ENCODE measurements at regions not wholly inside any gene's neighbourhood (a gene's known extent, or its start where the extent isn't known, plus 50 kb on each side); places are given as distances from the start of the nearest gene placed in this dataset.

GRCh38 chr1:82923931-82924330 is 1075.0 kb downstream of the TTLL7 start:
- no peak for DNase-seq

DNA sequence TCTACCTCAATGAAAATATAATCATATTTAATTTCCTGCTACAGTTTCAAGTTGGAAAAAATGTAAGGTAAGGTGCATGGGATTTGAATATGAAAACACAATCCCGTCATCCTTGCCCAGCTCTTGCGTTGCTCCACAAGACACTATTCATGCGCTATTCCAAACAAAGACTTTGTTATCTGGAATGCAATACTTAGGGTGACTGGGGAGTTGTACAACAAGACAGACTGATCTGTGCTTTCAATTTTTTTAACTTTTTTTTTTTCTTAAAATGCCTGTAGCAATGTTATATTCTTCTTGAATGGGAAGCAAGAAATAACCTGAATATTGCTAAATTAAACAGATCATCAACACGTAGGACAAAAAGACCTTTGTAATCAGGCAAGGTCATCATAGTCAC is 1077.2 kb downstream of the TTLL7 start:
- no peak for DNase-seq

DNA sequence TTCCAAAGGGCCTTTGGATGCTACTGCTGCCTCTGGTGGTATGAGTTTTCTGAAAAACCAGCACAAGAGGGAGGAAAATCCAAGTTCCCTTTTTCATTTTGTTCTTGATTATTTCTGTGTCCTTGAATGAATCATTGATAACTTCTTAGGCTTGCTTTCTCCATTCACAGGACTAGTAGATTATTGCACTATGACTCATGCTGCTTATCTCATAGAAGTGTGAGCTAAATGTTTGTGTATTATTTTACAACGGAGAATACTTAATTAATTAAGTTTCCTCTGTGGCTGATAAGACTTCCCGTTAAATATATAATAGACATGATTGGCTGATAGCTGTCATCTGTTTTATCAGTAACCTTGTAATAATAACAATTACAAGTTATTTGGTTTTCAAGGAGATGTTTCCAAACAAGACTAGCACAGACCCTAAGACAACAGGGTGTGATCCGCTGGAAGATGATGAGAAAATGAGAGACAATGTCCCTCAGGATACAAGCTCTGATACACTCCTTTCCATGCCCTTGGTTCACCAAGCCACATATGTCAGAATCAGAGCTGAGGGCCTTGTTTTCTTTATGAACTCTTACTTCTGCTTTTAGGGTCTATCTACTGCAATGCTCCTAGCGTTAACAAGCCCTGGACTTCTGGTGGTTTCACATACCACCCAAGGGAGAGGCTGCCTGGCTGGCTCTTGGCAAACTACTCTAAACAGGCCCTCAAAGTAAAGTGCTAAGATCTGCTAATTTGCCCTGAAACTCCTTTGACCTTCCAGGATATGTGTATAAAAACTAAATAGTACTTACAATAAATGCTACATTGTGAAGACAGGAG is 1078.3 kb downstream of the TTLL7 start:
- peak; percentile 31 for DNase-seq

- DNase-seq = no peak
Observed at GRCh38 chr1:82919837-82920236, 1079.1 kb downstream of the TTLL7 start.

- no peak for DNase-seq
Observed at GRCh38 chr1:82907313-82907712, 1091.6 kb downstream of the TTLL7 start.

GRCh38 chr1:82903626-82904025 is 1095.3 kb downstream of the TTLL7 start:
- no peak for DNase-seq

- no peak for DNase-seq
Observed at GRCh38 chr1:82901561-82901960, 1097.4 kb downstream of the TTLL7 start.

GRCh38 chr1:82901118-82901517 is 1097.8 kb downstream of the TTLL7 start:
- no peak for DNase-seq

- DNase-seq = no peak
Observed at GRCh38 chr1:82899017-82899416, 1098.3 kb downstream of the ADGRL2 start.

DNA sequence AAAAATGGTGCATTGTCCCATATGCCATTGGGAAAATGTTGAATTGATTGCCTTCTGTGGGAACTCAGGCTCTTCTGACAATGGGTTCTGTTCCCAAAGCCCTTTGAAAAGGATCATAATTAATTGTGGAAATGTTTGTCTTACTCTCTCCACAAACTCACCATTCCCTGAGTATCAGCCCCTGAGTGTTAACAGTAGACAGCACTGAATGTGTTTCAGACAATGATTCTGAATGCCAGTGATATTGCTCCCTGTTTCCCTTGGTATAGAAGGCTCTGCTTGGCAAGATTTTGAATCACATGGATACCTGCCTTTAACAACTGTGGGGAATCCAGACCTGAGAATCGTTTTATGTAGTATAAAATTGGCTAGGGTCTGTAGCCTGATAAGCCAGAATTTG is 1096.8 kb downstream of the ADGRL2 start:
- DNase-seq = no peak

DNA sequence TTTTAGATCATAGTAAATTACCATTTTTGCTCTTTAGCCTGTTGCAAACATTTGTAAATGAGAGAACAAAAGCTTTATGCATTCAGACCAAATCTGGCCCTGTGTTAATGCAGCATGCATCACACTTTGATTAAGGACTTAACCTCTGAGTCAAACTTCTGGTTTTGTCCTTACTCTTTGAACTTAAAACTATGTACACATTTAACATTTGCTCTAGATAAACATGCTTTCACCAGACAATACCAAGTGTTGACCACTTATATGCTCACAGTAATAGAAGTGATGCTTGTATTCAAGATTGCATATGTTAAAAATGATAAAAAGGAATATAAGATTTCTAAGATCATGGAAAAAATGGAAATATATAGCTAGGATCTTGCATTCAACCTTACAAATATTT is 1095.3 kb downstream of the ADGRL2 start:
- no peak for DNase-seq

GRCh38 chr1:82894635-82895034 is 1093.9 kb downstream of the ADGRL2 start:
- no peak for DNase-seq

- no peak for DNase-seq
Observed at GRCh38 chr1:82893712-82894470, 1093.2 kb downstream of the ADGRL2 start.

- no peak for DNase-seq
Observed at GRCh38 chr1:82880506-82880905, 1079.8 kb downstream of the ADGRL2 start.

DNA sequence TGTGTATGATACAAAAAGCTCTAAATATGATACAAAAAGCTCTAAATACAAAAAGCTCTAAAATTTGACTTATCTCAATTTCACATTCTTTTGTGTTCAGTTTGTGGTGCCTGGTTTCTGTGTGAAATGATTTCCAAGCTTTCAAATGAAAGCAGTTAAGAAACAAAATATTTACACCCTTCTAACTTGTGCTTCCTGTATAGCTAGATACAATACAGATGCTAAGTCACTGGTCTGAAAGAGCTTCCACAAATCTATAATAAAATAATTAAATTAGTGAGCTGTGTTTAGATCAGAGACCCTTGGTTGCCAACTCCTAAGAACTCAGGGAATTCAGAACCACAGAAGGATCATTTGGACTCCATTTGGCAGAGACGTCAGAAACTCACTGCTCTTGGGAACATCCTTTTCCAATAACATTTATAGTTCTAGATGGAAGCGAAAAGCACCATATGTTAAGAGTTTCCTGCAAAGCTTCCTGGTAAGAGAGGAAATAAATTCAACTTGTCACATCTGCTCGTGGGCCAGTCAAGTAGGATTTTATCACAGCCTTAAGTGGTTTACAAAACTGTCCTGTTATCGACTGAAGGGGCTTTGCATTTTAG is 1079.1 kb downstream of the ADGRL2 start:
- DNase-seq = no peak

GRCh38 chr1:82875170-82875569 is 1074.4 kb downstream of the ADGRL2 start:
- DNase-seq = no peak

DNA sequence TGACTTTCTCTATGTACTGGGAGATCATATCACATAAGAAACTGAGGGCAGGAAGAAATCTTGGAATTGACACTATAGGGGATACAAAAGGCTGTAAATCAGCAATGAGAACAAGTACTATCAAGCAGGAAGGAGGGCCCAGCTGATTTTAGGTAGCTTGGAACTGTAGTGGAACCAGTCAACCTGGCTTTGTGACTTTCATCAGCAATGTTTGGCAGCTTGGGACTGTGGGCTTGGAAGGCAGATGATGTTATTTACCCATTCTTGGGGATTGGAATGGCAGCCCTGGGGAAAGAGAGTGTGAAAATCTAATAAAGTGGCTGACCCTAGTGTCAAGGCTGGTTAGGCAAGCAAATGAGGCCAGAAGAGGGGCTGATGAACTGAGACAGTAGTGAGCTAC is 1073.3 kb downstream of the ADGRL2 start:
- DNase-seq = no peak

DNA sequence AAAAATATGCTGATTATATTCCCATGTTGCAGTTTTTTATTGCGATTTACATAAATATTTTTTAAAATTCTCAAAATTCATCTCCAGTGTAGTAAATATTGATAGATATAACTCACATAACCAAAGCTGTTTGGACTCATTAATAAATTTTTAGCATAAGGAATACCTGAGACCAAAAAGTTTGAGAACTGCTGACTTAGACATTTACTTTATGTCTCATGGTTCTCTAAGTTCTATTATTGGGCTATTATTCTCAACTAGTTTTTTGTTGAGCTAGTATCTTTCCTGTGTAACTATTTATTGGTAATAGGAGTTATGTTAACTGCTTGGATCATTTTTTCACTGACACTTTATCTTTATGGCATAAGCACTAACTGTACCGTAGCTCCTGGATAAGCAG is 1069.6 kb downstream of the ADGRL2 start:
- DNase-seq = no peak

- DNase-seq = no peak
Observed at GRCh38 chr1:82867781-82868180, 1067.0 kb downstream of the ADGRL2 start.

- DNase-seq = no peak
Observed at GRCh38 chr1:82861749-82862148, 1061.0 kb downstream of the ADGRL2 start.

- DNase-seq = no peak
Observed at GRCh38 chr1:82858031-82858430, 1057.3 kb downstream of the ADGRL2 start.

GRCh38 chr1:82849460-82849859 is 1048.7 kb downstream of the ADGRL2 start:
- DNase-seq = no peak

GRCh38 chr1:82848043-82848442 is 1047.3 kb downstream of the ADGRL2 start:
- DNase-seq = no peak

DNA sequence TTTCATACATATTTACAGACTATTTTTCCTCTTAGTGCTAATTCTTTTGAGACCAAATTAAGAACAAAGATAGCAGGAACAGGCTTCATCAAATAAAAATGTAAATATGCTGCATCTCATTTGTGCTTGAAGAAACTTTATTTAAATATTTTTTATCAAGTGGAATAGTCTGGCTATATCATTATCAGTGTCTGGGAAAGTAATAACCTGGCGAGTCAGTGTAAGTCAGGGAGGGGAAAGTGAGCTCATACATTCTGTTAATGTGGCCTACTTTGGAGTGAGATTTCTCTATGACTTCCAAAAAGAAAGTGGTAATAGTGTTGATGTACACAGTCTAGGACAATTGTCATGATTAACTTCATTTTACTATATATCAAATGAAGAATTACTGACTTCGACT is 1045.1 kb downstream of the ADGRL2 start:
- no peak for DNase-seq

All from NCI-H226 (cell line).